Spleen (tissue), 7 donors: ENCODE measurements at regions not wholly inside any gene's neighbourhood (a gene's known extent, or its start where the extent isn't known, plus 50 kb on each side); places are given as distances from the start of the nearest gene placed in this dataset.

Experiments
- CTCF ChIP-seq, 11 experiments: fragments of 200-600 bp in 7 of 11; fragments of 450-650 bp in 4 of 11; sonication (generic) in 4 of 11; IDR thresholded peaks in 8 of 11; conservative IDR thresholded peaks in 3 of 11; 1 replicate in 7 of 11; 2 replicates in 4 of 11; pipeline versions ENCODE4 v1.4.0 to v1.8.0; 2016 to 2021; ENCODE audit warnings: antibody characterized with exemption in 11 of 11, inconsistent platforms in 4 of 11, mild to moderate bottlenecking in 1 of 11
- POLR2A ChIP-seq, 3 donors: fragments of 450-650 bp; IDR thresholded peaks; one replicate each; pipeline ENCODE4 v1.5.1; 2017; ENCODE audit warnings: antibody characterized with exemption in 3 of 3, mild to moderate bottlenecking in 1 of 3
- POLR2AphosphoS5 ChIP-seq, 3 donors: sonication (generic); formaldehyde crosslinking; IDR thresholded peaks; one replicate each; pipeline ENCODE4 v1.5.1; 2017; ENCODE audit warnings: antibody characterized with exemption in 3 of 3
- donor health status: DM: no; HTN: no; CAD: no; lungs with moderate emphysema.
- donor health status: DM: no; HTN: no; CAD: no.
- donor health status: DM: no; HTN: no; CAD: no.

GRCh38 chr13:104372095-104372655 is 1306.0 kb upstream of the SLC10A2 start:
- TF ChIP-seq POLR2A (IDR thresholded peaks at IDR 0.05) (no peak), CTCF (IDR thresholded peaks at IDR 0.05 in 8 of 11, conservative IDR thresholded peaks at IDR 0.05 in 3 of 11) (no peak), POLR2AphosphoS5 (IDR thresholded peaks at IDR 0.05) (no peak)
